Fibroblast of pulmonary artery (primary cell): ENCODE measurements at regions not wholly inside any gene's neighbourhood (a gene's known extent, or its start where the extent isn't known, plus 50 kb on each side); places are given as distances from the start of the nearest gene placed in this dataset.
"Not testable (repeated sequence)": the region's sequence is repeated elsewhere in the genome, so short reads cannot be mapped to it uniquely, and the experiment has no call there.

ENCODE experiments used
- DNase-seq: peaks from one replicate; pipeline ENCODE4 v3.0.0-alpha.2; 2010; ENCODE audit warnings: low read depth
- H3K4me3 ChIP-seq: replicated peaks from 2 replicates; pipeline ENCODE4 v1.5.1; 2011; ENCODE audit warnings: low read depth, mild to moderate bottlenecking, control low read depth, low read length, moderate library complexity
- TF ChIP-seq, protein P1 (sequence below): IDR thresholded peaks from 2 replicates; pipeline ENCODE4 v1.5.1; 2011; ENCODE audit warnings: mild to moderate bottlenecking, control low read depth, low read length, inconsistent platforms; ENCODE audit errors: missing control alignments

DNA sequence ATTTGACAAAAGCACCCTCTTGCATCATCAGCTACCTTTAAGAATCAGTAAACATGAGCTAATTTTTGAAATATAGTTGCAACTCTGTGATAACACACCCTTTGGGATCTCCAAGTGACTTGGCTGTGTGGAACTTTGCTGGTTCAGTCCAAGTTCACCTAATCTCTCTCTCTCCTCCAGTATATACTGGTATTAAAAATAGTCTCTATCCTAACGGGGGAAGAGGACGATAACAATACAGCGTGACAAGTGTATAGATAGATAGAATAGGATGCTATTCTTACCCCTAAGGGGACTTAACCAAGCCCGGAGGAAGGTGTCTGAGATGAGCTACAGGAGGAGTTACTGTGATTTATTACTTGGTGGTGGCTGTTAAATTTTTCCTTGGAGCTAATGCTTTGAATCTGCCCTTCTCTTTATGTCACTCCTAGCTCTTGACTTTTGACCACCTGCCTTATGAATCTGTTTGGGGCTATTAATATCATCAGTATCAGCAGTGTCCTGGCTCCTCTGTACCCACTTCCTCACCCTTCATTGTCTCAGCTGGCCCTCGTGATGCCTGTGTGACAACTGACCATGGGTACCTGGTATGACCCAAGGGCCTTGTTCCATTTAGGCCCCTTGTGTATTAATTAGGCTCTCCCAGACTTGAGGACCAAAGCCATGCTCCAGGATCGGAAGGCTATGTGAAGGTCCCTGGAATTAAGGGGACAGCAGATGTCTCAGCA, 223.9 kb downstream of the SREK1 start:
- TF ChIP-seq, protein P1, sequence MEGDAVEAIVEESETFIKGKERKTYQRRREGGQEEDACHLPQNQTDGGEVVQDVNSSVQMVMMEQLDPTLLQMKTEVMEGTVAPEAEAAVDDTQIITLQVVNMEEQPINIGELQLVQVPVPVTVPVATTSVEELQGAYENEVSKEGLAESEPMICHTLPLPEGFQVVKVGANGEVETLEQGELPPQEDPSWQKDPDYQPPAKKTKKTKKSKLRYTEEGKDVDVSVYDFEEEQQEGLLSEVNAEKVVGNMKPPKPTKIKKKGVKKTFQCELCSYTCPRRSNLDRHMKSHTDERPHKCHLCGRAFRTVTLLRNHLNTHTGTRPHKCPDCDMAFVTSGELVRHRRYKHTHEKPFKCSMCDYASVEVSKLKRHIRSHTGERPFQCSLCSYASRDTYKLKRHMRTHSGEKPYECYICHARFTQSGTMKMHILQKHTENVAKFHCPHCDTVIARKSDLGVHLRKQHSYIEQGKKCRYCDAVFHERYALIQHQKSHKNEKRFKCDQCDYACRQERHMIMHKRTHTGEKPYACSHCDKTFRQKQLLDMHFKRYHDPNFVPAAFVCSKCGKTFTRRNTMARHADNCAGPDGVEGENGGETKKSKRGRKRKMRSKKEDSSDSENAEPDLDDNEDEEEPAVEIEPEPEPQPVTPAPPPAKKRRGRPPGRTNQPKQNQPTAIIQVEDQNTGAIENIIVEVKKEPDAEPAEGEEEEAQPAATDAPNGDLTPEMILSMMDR = no peak
- no peak overlapping the region for H3K4me3 ChIP-seq
- DNase-seq = no peak

GRCh38 chr5:66368811-66369210, 224.7 kb downstream of the SREK1 start:
- no peak overlapping the region for H3K4me3 ChIP-seq
- DNase-seq = no peak
- TF ChIP-seq, protein P1 = no peak

GRCh38 chr5:66377747-66378146, 218.4 kb upstream of the MAST4 start:
- TF ChIP-seq, protein P1 = no peak
- DNase-seq = no peak

DNA sequence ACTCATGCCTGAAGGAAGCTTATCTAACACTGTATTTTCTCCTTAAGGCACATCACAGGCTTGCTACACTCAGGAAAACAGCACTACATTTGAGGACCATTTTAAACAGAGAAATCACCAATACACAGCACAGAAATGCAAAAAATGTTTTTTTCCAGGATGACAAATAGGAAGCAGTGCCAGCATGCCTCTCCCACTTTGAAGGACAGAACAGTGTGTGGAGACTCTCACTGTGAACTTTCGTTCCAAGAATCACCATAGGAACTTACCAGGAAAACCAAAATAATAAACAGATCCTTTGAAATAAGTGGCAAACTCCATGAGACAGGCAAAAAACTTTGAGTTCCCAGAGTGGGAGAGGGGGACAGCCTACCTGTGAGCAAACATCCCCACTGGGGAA, 217.8 kb upstream of the MAST4 start:
- TF ChIP-seq, protein P1 = no peak
- no peak for DNase-seq
- no peak overlapping the region for H3K4me3 ChIP-seq

More at GRCh38 chr5:66377747-66378146, 218.4 kb upstream of the MAST4 start:
- H3K4me3 ChIP-seq = no peak overlapping the region

GRCh38 chr5:66382152-66382551, 214.0 kb upstream of the MAST4 start:
- TF ChIP-seq, protein P1 = no peak
- no peak for DNase-seq
- no peak overlapping the region for H3K4me3 ChIP-seq

DNA sequence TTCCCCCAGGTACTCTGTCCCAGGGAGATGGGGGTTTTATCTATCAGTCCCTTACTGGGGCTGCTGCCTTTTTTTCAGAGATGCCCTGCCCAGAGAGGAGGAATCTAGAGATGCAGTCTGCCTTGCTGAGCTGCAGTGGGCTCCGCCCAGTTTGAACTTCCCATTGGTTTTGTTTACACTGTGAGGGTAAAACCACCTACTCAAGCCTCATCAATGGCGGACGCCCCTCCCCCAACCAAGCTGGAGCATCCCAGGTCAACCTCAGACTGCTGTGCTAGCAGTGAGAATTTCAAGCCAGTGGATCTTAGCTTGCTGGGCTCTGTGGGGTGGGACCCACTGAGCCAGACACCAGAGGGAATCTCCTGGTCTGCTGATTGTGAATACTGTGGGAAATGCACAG, 191.0 kb upstream of the MAST4 start:
- DNase-seq, H3K4me3 ChIP-seq: not testable (repeated sequence)

DNA sequence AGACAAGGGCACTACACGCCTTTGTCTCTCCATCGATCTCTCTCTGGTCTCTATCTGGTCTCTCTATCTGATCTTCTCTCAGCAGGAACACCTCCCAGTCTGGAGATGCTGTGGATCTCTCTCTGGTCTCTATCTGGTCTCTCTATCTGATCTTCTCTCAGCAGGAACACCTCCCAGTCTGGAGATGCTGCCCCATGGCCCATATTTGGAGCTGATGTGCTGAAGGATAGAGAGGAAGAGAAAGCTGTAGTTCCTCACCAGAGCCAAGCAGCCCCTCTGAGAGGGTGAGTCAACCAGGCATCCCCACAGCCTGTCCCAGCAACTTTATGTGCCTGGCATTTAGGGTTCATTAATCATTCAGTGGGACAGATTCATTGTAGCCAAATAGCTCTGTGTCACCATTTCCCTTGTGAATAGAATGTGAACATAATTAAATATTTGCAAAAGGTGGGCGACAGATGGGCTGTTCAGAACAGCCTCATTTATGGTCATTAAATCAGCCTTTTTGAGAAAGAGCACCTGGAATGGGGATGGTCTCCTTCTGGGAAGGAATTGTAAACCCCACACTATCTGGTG, 189.3 kb upstream of the MAST4 start:
- no peak for DNase-seq

More for the DNA sequence above, 189.3 kb upstream of the MAST4 start:
- TF ChIP-seq, protein P1 = no peak
- no peak overlapping the region for H3K4me3 ChIP-seq
